ENCODE measurements at regions not wholly inside any gene's neighbourhood (a gene's known extent, or its start where the extent isn't known, plus 50 kb on each side); places are given as distances from the start of the nearest gene placed in this dataset.

- H3K4me1 Mint-ChIP-seq, result no peaks in the 10 kb centered on the region
- no peak overlapping the region for H3K27ac Mint-ChIP-seq
- H3K36me3 Mint-ChIP-seq (ENCODE audit: low read depth), result no peaks in the 10 kb centered on the region
- ChIA-PET CTCF (no interaction called here), POLR2A (no interaction called here)
- H3K4me3 Mint-ChIP-seq, result no peak overlapping the region
- H3K27me3 Mint-ChIP-seq, result peaks cover 3% of the 10 kb centered on the region
- H3K9me3 Mint-ChIP-seq, result no peaks in the 10 kb centered on the region
- no peak for DNase-seq
- intact Hi-C loops (cut with micrococcal nuclease), result no loop called here
- no peak for TF ChIP-seq CTCF (IDR thresholded peaks at IDR 0.05)
- ATAC-seq (ENCODE audit: low read depth), result no peak
These were observed 211.0 kb downstream of the HAUS1 start for GRCh38 chr18:46315161-46315560.

GRCh38 chr18:46318356-46318755, 214.2 kb downstream of the HAUS1 start:
- intact Hi-C loops (cut with micrococcal nuclease), result no loop called here
- Mint-ChIP-seq H3K27ac (no peak overlapping the region), H3K4me3 (no peak overlapping the region), H3K4me1 (no peaks in the 10 kb centered on the region), H3K9me3 (no peaks in the 10 kb centered on the region), H3K27me3 (no peaks in the 10 kb centered on the region), H3K36me3 (ENCODE audit: low read depth) (no peaks in the 10 kb centered on the region)
- POLR2A ChIA-PET, result interaction anchor here (0.7 kb wide), 1 partner anchor 51 kb away, joined by 4 read pairs; no protein-coding TSS in a partner anchor
- no peak for TF ChIP-seq CTCF (IDR thresholded peaks at IDR 0.05)
- CTCF ChIA-PET, result no interaction called here
- DNase-seq (no peak), ATAC-seq (ENCODE audit: low read depth) (no peak)

GRCh38 chr18:46319783-46320182, 215.6 kb downstream of the HAUS1 start:
- ChIA-PET POLR2A (no interaction called here), CTCF (no interaction called here)
- ATAC-seq (ENCODE audit: low read depth) (no peak), DNase-seq (no peak)
- Mint-ChIP-seq H3K36me3 (ENCODE audit: low read depth) (no peaks in the 10 kb centered on the region), H3K4me1 (peaks cover 7% of the 10 kb centered on the region), H3K27me3 (no peaks in the 10 kb centered on the region), H3K27ac (no peak overlapping the region), H3K4me3 (no peak overlapping the region), H3K9me3 (no peaks in the 10 kb centered on the region)
- no peak for TF ChIP-seq CTCF (IDR thresholded peaks at IDR 0.05)
- intact Hi-C loops (cut with micrococcal nuclease), result no loop called here

- Mint-ChIP-seq H3K27ac (no peak overlapping the region), H3K36me3 (ENCODE audit: low read depth) (no peaks in the 10 kb centered on the region), H3K27me3 (no peaks in the 10 kb centered on the region), H3K4me1 (peaks cover 7% of the 10 kb centered on the region), H3K9me3 (no peaks in the 10 kb centered on the region), H3K4me3 (no peak overlapping the region)
- CTCF ChIA-PET, result no interaction called here
- POLR2A ChIA-PET, result no interaction called here
- intact Hi-C loops (cut with micrococcal nuclease), result no loop called here
- no peak for DNase-seq
- ATAC-seq (ENCODE audit: low read depth), result no peak
- no peak for TF ChIP-seq CTCF (IDR thresholded peaks at IDR 0.05)
These were observed 216.1 kb downstream of the HAUS1 start for GRCh38 chr18:46320297-46320696.

- DNase-seq, result no peak
- no peaks in the 10 kb centered on the region for H3K27me3 Mint-ChIP-seq
- H3K27ac Mint-ChIP-seq, result no peak overlapping the region
- peaks cover 7% of the 10 kb centered on the region for H3K4me1 Mint-ChIP-seq
- no peak for TF ChIP-seq CTCF (IDR thresholded peaks at IDR 0.05)
- ChIA-PET POLR2A (no interaction called here), CTCF (no interaction called here)
- intact Hi-C loops (cut with micrococcal nuclease), result no loop called here
- H3K36me3 Mint-ChIP-seq (ENCODE audit: low read depth), result no peaks in the 10 kb centered on the region
- ATAC-seq (ENCODE audit: low read depth), result no peak
- H3K4me3 Mint-ChIP-seq, result no peak overlapping the region
- H3K9me3 Mint-ChIP-seq, result no peaks in the 10 kb centered on the region
These were observed 216.9 kb downstream of the HAUS1 start for GRCh38 chr18:46320928-46321711.

All from activated B cell treated with CpG ODN at 0.5 μM for 24 hours (primary cell).